Esophagus muscularis mucosa (tissue), 3 donors: ENCODE measurements at regions not wholly inside any gene's neighbourhood (a gene's known extent, or its start where the extent isn't known, plus 50 kb on each side); places are given as distances from the start of the nearest gene placed in this dataset.

Experiments
- EP300 ChIP-seq: sonication (generic); formaldehyde crosslinking; IDR thresholded peaks from one replicate; pipeline ENCODE4 v1.6.1; 2017; ENCODE audit warnings: antibody characterized with exemption
- TF ChIP-seq, protein P1 (sequence below), 3 experiments: fragments of 200-600 bp in 2 of 3; fragments of 450-650 bp in 1 of 3; sonication (generic) in 2 of 3; IDR thresholded peaks; one replicate each; pipeline ENCODE4 v1.5.1; 2017 to 2019; ENCODE audit warnings: antibody characterized with exemption in 3 of 3, mild to moderate bottlenecking in 2 of 3, moderate library complexity in 1 of 3

DNA sequence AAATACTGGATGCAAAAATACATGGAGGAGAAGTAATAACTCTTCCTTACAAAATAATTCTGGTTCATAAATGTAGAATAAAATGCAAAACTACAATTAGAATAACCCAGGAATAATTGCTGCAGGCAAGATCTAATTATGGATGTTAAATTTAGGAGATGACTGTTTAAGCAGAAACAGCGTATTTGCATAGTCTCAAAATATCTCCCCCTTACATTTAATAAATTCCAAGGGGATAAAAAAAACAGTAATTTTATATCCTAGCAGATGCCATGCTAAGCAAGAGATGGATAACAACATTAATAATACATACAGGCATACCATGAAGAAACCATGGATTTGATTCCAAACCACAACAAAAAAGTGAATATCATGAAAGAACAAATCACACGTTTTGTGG, 1253.1 kb upstream of the MIR17HG start:
- TF ChIP-seq, protein P1, sequence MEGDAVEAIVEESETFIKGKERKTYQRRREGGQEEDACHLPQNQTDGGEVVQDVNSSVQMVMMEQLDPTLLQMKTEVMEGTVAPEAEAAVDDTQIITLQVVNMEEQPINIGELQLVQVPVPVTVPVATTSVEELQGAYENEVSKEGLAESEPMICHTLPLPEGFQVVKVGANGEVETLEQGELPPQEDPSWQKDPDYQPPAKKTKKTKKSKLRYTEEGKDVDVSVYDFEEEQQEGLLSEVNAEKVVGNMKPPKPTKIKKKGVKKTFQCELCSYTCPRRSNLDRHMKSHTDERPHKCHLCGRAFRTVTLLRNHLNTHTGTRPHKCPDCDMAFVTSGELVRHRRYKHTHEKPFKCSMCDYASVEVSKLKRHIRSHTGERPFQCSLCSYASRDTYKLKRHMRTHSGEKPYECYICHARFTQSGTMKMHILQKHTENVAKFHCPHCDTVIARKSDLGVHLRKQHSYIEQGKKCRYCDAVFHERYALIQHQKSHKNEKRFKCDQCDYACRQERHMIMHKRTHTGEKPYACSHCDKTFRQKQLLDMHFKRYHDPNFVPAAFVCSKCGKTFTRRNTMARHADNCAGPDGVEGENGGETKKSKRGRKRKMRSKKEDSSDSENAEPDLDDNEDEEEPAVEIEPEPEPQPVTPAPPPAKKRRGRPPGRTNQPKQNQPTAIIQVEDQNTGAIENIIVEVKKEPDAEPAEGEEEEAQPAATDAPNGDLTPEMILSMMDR (IDR thresholded peaks at IDR 0.05): no peak
- no peak for TF ChIP-seq EP300
